SU-DHL-6 (cell line): ENCODE measurements at regions not wholly inside any gene's neighbourhood (a gene's known extent, or its start where the extent isn't known, plus 50 kb on each side); places are given as distances from the start of the nearest gene placed in this dataset.

Source experiments
- H2AFZ ChIP-seq: fragments of 200-600 bp; sonication (generic); 2 replicates; pipeline ENCODE4 v1.6.1; 2014; ENCODE audit warnings: low read depth, mild to moderate bottlenecking, moderate library complexity, mixed read lengths, antibody characterized with exemption, low read length; ENCODE audit not compliant: severe bottlenecking
- H3F3A ChIP-seq: fragments of 200-600 bp; shearing (Covaris generic); 2 replicates; pipeline ENCODE4 v1.6.0; 2016; ENCODE audit warnings: antibody characterized with exemption, mild to moderate bottlenecking; ENCODE audit not compliant: insufficient read depth
- H3K27ac ChIP-seq: fragments of 200-600 bp; sonication (generic); 2 replicates; pipeline ENCODE4 v1.5.1; 2016; ENCODE audit warnings: low read depth, mild to moderate bottlenecking, low read length, moderate library complexity, mixed read lengths
- H3K27me3 ChIP-seq: fragments of 200-600 bp; sonication (generic), shearing (Covaris generic); 2 replicates; pipeline ENCODE4 v1.6.0; 2014; ENCODE audit warnings: mild to moderate bottlenecking, low read length
- H3K36me3 ChIP-seq: fragments of 200-600 bp; sonication (generic); 2 replicates; pipeline ENCODE4 v1.6.1; 2014; ENCODE audit warnings: mild to moderate bottlenecking, low read length, mixed read lengths
- H3K4me2 ChIP-seq: fragments of 300-600, 200-600 bp; shearing (Covaris generic), sonication (generic); 2 replicates; pipeline ENCODE4 v1.6.0; 2014; ENCODE audit warnings: low read length, low read depth, mild to moderate bottlenecking; ENCODE audit not compliant: poor library complexity, severe bottlenecking
- H3K4me3 ChIP-seq: fragments of 200-600 bp; sonication (generic); 2 replicates; pipeline ENCODE4 v1.5.1; 2014; ENCODE audit warnings: antibody characterized with exemption, low read length, mild to moderate bottlenecking, mixed read lengths; ENCODE audit not compliant: insufficient read depth, poor library complexity, severe bottlenecking
- H3K79me2 ChIP-seq: fragments of 200-600 bp; sonication (generic); 2 replicates; pipeline ENCODE4 v1.6.1; 2014; ENCODE audit warnings: mild to moderate bottlenecking, low read length, moderate library complexity; ENCODE audit not compliant: insufficient read depth
- H3K9ac ChIP-seq: fragments of 200-600 bp; sonication (generic); 2 replicates; pipeline ENCODE4 v1.7.0; 2014; ENCODE audit warnings: mild to moderate bottlenecking, low read length
- H3K9me2 ChIP-seq: fragments of 200-600 bp; sonication (generic); replicated peaks from 2 replicates; pipeline ENCODE4 v1.6.1; 2014; ENCODE audit warnings: low read length; ENCODE audit not compliant: insufficient read depth
- H3K9me3 ChIP-seq: fragments of 200-600 bp; sonication (generic); 2 replicates; pipeline ENCODE4 v1.6.1; 2014; ENCODE audit warnings: low read length, mixed read lengths; ENCODE audit not compliant: insufficient read depth
- H4K20me1 ChIP-seq: fragments of 200-600 bp; sonication (generic); 2 replicates; pipeline ENCODE4 v1.6.1; 2014; ENCODE audit warnings: low read depth, mild to moderate bottlenecking, antibody characterized with exemption, low read length, moderate library complexity, mixed read lengths
- EZH2phosphoT487 ChIP-seq: fragments of 200-600 bp; sonication (generic), shearing (Covaris generic); conservative IDR thresholded peaks from 2 replicates; pipeline ENCODE4 v1.6.1; 2018; ENCODE audit warnings: mild to moderate bottlenecking, antibody characterized with exemption, low read length, moderate library complexity, mixed read lengths
- TF ChIP-seq, protein P1 (sequence below): fragments of 200-600 bp; sonication (generic); IDR thresholded peaks from one replicate; pipeline ENCODE4 v1.5.1; 2017; ENCODE audit warnings: antibody characterized with exemption, mild to moderate bottlenecking, low read length, moderate library complexity; ENCODE audit not compliant: insufficient read depth, poor library complexity, severe bottlenecking

DNA sequence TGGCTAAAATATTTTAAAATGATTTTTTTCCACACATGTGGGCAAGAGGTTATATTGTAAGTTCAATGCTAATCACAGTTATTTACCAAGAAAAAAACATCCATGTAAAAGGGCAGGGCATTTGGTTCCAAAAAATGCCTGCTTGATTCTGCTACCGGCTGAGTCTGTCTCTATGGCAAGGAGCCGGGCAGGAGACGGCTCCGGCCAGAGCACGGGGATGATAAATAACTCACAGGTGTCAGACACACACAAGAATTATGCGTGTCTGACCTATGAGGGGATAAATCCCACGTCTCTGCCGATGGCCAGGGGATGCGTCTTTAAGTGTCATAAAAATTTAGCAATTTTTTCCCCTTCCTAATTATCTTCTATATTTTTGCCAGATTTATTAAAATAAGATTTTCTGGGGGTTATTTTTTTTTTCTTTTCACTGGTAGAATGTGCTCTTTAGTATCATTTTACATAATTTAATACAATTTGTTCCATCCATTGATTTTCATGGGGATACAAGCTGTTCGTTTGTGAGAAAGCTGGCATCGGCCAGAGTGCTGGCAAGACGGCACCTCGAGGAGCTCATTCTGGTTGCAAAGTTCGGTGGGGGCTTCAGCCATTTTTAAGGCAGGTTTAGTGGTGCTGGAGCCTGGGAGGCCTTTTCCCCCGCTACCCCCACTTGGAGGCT lies 253.9 kb downstream of the ZNF536 start:
- no peak for TF ChIP-seq EZH2phosphoT487
- TF ChIP-seq, protein P1, sequence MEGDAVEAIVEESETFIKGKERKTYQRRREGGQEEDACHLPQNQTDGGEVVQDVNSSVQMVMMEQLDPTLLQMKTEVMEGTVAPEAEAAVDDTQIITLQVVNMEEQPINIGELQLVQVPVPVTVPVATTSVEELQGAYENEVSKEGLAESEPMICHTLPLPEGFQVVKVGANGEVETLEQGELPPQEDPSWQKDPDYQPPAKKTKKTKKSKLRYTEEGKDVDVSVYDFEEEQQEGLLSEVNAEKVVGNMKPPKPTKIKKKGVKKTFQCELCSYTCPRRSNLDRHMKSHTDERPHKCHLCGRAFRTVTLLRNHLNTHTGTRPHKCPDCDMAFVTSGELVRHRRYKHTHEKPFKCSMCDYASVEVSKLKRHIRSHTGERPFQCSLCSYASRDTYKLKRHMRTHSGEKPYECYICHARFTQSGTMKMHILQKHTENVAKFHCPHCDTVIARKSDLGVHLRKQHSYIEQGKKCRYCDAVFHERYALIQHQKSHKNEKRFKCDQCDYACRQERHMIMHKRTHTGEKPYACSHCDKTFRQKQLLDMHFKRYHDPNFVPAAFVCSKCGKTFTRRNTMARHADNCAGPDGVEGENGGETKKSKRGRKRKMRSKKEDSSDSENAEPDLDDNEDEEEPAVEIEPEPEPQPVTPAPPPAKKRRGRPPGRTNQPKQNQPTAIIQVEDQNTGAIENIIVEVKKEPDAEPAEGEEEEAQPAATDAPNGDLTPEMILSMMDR = no peak
- no peaks in the 10 kb centered on the region for H3K36me3 ChIP-seq

DNA sequence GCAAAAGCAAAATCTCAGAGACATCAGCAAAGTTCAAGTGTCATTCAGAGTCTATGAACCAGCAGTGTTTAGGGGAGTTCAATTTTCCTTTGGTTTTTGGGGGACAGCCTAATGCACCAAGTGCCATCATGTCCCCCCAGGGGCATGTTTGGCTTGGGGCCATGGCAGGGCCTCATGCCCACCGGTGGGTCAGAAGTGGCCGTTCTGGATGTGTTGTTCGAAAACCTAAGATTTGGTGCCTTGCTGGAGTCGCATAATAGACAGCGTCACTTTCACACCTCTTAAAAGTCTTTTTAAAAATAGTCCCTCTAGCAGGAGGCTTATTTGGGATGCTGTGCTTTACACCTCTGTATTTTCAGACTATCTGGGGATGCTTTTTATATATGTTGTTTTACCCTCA lies 250.1 kb downstream of the ZNF536 start:
- H3K9me2 ChIP-seq = no peaks in the 10 kb centered on the region
- no peaks in the 10 kb centered on the region for H3K79me2 ChIP-seq
- H3K27ac ChIP-seq = no peak overlapping the region
- H3K4me2 ChIP-seq = no peak overlapping the region
- no peaks in the 10 kb centered on the region for H3K27me3 ChIP-seq
- H3F3A ChIP-seq = no peaks in the 10 kb centered on the region
- no peak for TF ChIP-seq EZH2phosphoT487
- TF ChIP-seq, protein P1 = no peak
- no peaks in the 10 kb centered on the region for H4K20me1 ChIP-seq
- H3K36me3 ChIP-seq = no peaks in the 10 kb centered on the region
- no peak overlapping the region for H3K4me3 ChIP-seq
- H3K9me3 ChIP-seq = 0 out of 2 replicates have a peak, but pooled peaks cover 10% of the 10 kb centered on the region
- H2AFZ ChIP-seq = no peak overlapping the region
- H3K9ac ChIP-seq = no peak overlapping the region

More for the DNA sequence above, 253.9 kb downstream of the ZNF536 start:
- Histone ChIP-seq H3K27ac (no peak overlapping the region), H3K4me3 (no peak overlapping the region), H3K4me2 (no peak overlapping the region), H3K9me3 (0 out of 2 replicates have a peak, but pooled peaks cover 10% of the 10 kb centered on the region), H3K79me2 (no peaks in the 10 kb centered on the region), H4K20me1 (no peaks in the 10 kb centered on the region), H3F3A (no peaks in the 10 kb centered on the region), H3K9ac (no peak overlapping the region), H3K27me3 (no peaks in the 10 kb centered on the region), H3K9me2 (no peaks in the 10 kb centered on the region), H2AFZ (no peak overlapping the region)

DNA sequence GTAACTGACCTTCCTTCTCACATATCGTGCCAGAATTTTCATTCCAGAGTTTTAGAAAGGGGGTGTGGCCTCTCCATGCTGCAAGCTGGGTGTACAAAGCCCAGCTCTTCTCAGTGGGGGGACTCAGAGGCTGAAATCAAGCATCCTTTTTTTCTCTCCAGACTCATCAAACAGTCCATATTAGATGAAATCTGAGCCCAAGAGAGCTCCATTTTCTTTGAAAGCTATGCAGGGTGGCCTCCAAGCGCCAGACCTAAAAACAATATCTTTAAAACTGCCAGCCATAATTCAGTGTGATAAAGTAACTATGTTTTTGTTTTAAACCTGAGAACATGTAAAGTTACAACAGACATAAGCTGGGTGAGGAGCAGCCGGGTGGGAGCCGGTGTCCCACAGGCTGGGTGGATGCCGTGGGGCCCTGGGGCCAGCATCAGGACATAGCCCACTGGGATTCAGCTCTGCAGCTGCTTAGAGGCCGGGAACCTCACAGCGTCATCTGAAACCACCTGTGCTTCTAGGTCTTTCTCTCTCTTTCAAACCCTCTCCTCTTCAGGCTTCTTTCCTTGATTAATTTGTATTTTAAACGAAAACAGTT lies 249.2 kb downstream of the ZNF536 start:
- H3K36me3 ChIP-seq = no peaks in the 10 kb centered on the region
- no peak overlapping the region for H3K9ac ChIP-seq
- H3K27me3 ChIP-seq = no peaks in the 10 kb centered on the region
- 0 out of 2 replicates have a peak, but pooled peaks cover 10% of the 10 kb centered on the region for H3K9me3 ChIP-seq
- H3K27ac ChIP-seq = no peak overlapping the region
- H3K4me2 ChIP-seq = no peak overlapping the region
- H3K9me2 ChIP-seq = no peaks in the 10 kb centered on the region
- H4K20me1 ChIP-seq = no peaks in the 10 kb centered on the region
- no peak for TF ChIP-seq EZH2phosphoT487
- TF ChIP-seq, protein P1 = no peak
- H3K4me3 ChIP-seq = no peak overlapping the region
- H3F3A ChIP-seq = no peaks in the 10 kb centered on the region
- H3K79me2 ChIP-seq = no peaks in the 10 kb centered on the region
- no peak overlapping the region for H2AFZ ChIP-seq
